Left ventricle myocardium superior (tissue), 1 donor: ENCODE measurements at regions not wholly inside any gene's neighbourhood (a gene's known extent, or its start where the extent isn't known, plus 50 kb on each side); places are given as distances from the start of the nearest gene placed in this dataset.

Experiments
- ATAC-seq: fragments of 200-7000 bp; cut with Tn5 transposase; one replicate; pipeline ENCODE4 v1.9.1; 2020; ENCODE audit warnings: mild to moderate bottlenecking, moderate library complexity
- DNase-seq: peaks from one replicate; pipeline ENCODE4 v3.0.0-alpha.2; 2020
- intact Hi-C: fragments of 100-400 bp; cut with micrococcal nuclease; formaldehyde crosslinking; loops from one replicate; pipeline ENCODE4 v1.11.0; 2022
- donor health status: DM: no; HTN: yes; CAD: no; lungs with severe emphysema.

DNA sequence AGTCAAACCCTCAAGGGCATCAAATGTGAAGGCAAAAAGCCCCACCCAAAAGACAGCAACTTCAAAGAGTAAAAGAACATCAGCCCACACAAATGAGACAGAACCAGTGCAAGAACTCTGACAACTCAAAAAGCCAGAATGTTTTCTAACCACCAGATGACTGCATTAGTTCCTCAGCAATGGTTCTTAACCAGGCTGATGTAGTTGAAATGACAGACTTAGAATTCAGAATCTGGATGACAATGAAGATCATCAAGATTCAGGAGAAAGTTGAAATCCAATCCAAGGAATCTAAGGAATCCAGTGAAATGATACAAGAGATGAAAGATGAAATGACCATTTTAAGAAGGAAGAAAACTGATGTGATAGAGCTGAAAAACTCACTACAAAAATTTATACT lies 339.7 kb downstream of the KIF4B start:
- DNase-seq (no peak), ATAC-seq (no peak)
- intact Hi-C loops: no loop called here

DNA sequence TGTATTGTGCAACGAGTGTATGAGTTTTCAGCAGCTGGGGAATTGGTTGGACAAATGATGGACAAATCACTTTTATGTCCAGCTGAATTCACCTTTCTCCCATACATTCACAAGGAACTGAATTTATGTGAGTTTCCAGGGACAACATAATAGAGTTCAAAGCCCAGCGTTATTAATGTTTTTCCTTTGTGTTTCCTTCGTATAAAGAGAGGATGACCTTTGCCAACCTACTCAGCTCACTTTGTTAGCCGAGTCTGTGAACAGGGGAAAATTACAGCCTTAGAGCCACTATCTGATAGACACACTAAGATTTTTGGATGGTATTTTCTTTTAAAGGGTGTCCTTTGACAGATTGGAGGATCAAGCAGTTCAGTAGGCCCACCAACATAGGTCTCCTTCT lies 352.5 kb downstream of the KIF4B start:
- DNase-seq (no peak), ATAC-seq (no peak)
- intact Hi-C loops: no loop called here

DNA sequence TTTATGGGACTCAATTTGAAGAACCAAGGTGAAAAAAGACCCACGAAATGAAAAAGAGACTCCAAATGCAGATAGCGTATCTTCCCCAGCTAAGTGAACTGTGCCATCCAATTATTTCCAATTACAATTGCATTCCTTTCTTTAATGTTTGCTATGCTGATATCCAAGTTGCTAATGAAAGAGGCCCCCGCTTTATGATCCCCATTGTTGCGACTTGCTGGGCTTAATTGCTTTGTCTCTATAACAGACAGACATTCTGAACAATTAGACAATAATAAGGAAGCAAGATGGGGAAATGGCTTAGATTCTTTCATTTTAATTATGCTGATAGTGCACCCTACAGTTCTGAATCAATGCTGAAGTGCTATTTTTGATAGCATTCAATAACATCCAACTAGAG lies 354.3 kb downstream of the KIF4B start:
- no peak for DNase-seq
- intact Hi-C loops: no loop called here
- no peak for ATAC-seq

DNA sequence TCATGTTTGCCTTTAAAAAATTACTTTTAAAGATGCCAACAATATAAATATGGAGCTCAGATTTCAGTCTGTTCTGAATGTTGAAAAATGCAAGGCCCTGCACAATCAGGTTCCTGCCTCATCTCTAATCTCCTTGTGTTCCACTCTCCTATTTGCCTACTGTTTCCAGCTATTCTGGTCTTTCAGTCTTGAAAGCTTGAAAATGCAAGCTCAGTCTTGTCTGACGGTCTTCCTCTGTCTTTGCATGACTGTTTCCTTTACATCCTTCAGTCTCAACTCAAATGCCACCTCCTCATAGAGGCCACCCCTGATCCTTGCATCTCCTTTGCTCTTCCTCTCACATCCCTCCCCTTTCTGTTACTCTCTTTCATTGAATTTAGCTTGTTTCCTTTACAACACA lies 354.9 kb downstream of the KIF4B start:
- intact Hi-C loops: no loop called here
- ATAC-seq (no peak), DNase-seq (no peak)

DNA sequence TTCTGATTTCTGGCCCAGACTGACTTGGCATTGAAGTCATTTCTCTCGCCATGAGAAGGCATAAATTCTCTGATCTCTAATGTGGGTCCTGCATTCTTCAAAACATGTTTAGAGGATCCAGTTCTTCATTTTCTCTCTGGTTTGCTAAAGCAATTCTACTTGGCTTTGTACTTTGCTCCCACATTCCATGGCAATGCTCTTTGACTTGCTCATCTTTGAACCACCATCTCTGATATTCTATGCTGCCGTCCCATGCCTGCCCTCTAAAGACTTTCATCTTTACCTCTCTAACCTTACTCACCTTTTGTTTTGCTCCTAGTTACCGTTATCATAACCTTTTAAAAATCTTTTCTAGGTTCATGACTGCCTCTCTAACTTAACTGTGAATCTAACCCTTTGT lies 366.9 kb downstream of the KIF4B start:
- DNase-seq (no peak), ATAC-seq (no peak)
- intact Hi-C loops: no loop called here

DNA sequence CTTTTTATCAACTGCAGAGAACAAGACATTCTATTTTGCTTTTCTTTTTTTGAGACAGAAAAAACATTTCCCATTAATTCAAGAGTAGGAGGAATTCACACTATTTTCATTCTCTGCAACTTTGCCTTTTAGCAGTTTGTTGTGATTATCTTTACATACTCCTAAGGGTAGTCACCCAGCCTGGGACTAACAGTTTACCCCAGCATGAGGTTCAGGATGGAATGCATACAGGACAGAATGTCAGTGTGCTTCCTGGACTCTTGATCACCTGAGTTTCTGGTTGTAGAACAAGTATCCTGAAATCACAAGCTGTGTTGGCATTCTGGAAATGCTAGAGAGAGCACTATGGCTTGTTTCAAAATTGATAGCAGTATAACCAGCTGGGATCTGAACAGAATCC lies 368.1 kb downstream of the KIF4B start:
- ATAC-seq (no peak), DNase-seq (no peak)
- intact Hi-C loops: no loop called here

DNA sequence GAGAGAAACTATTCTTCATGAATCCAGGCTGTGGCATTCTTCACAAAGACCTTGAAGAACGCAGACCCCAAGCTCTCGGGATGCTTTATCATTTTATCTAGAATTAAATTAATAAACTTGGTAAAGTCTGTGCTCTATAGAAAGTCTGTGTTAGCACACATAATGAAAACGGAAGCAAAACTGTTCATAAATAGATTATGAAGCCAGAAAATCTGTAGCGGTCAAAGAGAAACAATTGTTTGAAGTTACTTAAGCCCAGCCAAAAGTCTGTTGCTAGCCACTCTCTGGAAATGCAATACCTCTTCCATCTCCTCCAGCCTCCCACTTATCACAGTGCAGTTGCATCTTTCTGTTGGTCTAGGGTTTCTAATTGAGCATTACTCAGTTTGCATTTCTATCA lies 375.9 kb downstream of the KIF4B start:
- DNase-seq (no peak), ATAC-seq (no peak)
- intact Hi-C loops: no loop called here

DNA sequence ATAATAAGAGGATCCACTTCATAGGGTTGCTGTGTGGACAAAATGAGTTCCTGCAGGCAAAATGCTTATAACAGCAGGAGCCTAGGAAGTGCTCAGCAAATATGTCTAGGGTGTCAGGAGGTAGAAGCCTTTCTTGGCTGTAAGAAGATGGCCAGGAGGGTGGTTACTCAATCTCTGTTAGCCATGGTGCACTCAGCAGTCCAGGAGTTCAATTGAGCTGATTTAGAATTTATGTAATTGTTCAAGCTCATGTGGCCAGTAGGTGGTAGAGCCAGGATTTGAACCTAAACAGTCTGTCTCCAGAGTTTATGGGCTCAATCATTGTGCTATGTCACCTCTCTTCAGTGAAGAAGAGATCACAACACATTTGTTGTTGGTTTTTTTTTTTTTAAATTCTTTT lies 381.2 kb downstream of the KIF4B start:
- intact Hi-C loops: no loop called here
- no peak for ATAC-seq
- no peak for DNase-seq

DNA sequence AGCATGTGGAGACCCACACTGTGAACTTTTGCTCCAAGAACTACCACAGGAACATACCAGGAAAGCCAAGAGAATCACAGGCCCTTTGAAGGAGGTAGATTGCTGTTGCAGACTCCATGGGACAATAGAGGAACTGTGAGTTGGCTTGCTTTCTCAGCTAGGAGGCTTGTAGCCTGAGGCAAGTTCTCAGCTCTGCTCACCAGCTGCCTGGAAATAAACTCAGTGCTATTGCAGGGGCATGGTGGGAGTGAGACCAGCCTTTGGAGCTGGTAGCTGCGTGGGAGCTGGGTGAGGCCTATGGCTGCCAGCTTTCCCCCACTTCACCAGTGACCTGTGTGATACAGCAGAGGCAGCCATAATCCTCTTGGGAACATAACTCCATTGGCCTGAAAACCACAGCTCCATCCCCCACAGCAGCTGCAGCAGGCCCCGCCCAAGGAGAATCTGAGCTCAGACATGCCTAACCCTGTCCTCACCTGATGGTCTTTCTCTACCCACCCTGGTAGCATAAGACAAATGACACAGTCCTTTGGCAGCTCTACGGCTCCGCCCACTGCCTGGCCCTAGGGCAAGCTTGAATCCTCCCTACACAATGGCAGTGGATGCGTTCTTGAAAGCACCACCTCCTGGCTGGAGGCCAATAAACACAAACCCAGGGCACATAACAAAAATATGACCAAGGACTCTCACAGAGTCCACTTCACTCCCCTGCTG lies 389.5 kb downstream of the KIF4B start:
- DNase-seq (no peak), ATAC-seq (no peak)
- intact Hi-C loops: no loop called here

DNA sequence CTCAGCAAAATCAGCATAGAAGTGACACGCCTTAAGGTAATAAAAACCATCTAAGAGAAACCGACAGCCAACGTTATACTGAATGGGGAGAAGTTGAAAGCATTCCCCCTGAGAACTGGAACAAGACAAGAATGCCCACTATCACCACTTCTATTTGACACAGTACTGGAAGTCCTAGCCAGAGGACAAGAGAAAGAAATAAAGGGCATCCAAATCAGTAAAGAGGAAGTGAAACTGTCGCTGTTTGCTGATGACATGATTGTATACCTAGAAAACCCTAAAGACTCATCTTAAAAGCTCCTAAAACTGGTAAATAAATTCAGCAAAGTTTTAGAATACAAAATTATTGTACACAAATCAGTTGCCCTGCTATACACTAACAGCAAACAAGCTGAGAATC lies 393.3 kb downstream of the KIF4B start:
- intact Hi-C loops: no loop called here
- ATAC-seq (peak; percentile 51), DNase-seq (no peak)

DNA sequence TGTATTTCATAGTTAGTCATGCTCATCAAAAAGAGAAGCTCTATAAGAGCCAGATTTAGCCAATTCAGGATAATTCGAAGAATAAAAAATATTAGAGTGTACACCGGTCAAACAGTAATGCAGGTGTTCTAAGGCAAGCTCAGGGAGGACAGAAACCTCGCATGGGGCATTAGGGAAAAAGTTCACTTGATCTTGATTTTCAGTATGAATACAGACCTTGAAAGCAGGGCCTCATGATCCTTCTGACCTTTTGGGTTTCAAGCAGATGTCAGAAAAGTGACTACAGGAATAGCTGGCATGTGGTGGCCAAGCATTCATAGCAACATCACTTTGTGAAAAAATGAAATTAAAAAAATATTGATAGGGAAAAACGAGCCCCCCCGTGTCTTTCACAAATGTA lies 394.9 kb downstream of the KIF4B start:
- no peak for DNase-seq
- intact Hi-C loops: no loop called here
- ATAC-seq: no peak

DNA sequence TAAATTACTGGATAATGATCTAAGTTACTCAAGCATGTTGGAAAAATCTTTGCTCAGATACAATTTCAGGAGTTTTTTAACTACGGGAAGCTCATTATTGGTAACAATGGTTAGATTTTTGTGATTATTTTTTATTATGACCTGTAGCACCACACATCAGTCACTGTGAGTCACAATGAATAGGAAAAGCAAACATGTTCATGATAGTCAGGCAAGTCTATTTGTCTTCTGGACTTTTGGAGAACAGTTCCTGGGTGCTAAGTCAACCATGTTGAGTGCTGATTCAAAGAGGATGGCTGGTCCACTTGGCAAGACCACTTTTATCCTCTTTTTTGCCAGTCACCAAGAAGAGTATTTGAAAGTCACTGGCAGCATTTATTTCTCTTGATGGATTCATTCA lies 403.2 kb downstream of the KIF4B start:
- no peak for DNase-seq
- ATAC-seq: no peak
- intact Hi-C loops: no loop called here

DNA sequence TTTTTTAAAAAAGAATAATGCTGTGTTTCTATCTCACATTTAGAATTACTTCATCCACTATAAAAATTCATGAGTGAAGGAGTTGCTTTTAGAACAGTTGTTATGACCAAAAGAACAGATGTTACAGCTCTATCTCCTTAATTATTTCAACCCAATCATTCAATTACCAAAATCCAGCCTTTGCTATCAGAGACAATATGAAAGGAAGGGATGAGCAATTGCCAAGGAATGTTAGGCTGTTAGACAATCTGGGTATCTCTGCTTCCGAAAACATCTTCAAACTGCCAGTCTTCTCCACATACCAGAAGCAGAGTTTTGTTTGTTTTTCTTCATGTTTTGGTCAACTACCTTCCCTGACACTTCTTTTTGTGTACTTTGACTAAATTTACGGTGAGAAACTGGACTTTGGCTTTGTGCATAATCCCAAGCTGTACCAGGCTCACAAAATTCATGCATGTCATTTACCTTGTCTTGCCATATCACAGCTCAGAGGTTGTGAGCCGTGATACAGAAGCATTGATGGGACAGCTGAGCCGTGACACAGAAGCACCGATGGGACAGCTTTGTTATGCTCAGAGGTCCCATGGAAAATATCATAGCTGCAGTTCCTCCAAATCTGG lies 405.5 kb downstream of the KIF4B start:
- ATAC-seq (no peak), DNase-seq (no peak)
- intact Hi-C loops: no loop called here

DNA sequence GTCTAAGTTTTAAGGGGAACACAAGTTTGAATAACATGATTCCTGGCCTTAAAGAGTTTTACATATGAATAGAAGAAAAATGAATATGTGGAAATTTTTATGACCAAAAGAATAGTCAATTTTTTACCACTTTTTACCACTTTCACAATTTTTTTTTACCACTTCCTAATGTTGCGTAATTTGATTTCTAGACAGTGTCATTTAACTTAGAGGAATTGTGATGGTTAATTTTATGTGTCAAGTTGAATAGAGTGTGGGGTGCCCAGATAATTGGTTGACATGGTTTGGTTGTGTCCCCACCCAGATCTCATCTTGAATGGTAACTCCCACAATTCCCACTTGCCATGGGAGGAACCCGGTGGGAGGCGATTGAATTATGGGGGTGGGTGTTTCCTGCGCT lies 416.6 kb downstream of the KIF4B start:
- DNase-seq (no peak), ATAC-seq (no peak)
- intact Hi-C loops: no loop called here

DNA sequence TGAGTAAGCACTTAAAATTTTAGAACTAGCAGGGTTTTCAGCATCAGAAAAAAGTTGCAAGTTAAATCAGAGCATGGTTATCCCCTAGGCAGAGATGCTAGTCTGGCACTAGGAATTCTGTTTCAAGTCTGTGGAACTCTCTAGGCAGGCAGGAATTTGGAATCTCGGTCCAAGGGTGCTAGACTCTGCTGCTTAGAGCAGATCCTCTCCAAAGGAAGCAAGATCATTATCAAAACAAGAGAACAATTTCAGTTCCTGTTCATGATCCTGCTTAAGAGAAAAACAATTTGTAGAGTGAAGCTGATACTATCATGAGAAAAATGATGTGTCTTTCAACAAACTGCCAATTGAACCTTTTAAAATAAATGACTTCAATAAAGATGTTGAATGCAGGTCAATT lies 420.7 kb downstream of the KIF4B start:
- intact Hi-C loops: no loop called here
- no peak for ATAC-seq
- DNase-seq: no peak

DNA sequence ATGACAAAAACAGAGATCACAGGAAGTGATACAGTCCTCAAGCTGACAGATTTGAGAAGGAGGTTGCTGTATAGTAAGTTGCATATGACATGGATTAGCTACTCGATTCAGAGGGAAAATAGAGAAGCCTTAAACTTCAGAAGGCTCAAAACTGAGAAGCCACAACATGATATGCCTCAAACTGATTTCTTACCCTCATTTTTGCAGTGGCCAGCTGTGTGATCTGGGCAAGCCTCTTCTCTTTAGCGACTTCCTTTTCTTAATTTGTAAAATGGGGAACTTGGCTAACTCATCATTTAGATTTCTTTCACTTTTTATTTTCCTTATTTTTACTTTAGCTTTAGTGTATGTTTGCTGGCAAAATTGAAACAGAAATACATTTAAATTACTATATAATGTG lies 421.1 kb downstream of the KIF4B start:
- ATAC-seq: no peak
- no peak for DNase-seq
- intact Hi-C loops: no loop called here

DNA sequence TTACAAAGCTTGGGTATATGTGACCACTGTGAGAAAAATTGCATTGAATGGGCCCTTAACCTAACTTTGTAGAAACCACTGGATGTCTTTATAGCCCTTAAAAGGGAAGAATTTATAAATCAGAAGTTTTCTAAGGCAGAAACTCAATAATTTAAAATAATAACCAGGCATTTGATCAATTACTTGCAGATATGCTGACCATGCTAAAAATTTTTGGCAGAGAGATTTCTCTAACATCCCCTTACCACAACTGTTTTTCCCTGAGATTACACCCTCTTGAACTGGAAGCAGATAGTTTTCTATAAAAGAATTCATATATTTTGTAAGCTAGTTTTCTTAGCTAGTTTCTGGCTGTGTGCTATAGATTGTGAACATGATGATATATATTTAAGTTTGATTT lies 428.3 kb downstream of the KIF4B start:
- ATAC-seq (no peak), DNase-seq (no peak)
- intact Hi-C loops: no loop called here

DNA sequence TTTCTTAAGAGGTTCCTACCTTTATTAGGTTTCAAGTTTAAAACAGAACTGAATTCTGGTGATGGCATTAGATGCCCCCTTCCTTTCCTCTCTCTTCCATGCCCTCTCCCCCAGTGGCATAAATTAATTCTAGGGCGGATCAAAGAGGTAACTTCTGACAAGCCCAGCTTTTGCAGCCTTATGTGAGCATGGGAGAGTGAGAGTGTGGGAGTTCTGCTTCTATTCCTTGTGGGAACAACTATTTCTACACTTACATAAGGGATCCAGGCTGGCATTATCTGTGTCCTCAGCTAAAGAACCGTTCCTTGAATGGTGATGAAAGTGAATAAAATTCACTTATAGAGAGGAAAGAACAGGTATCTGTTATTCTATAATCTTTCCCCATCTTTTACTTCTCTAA lies 437.6 kb downstream of the KIF4B start:
- intact Hi-C loops: no loop called here
- no peak for ATAC-seq
- DNase-seq: no peak

DNA sequence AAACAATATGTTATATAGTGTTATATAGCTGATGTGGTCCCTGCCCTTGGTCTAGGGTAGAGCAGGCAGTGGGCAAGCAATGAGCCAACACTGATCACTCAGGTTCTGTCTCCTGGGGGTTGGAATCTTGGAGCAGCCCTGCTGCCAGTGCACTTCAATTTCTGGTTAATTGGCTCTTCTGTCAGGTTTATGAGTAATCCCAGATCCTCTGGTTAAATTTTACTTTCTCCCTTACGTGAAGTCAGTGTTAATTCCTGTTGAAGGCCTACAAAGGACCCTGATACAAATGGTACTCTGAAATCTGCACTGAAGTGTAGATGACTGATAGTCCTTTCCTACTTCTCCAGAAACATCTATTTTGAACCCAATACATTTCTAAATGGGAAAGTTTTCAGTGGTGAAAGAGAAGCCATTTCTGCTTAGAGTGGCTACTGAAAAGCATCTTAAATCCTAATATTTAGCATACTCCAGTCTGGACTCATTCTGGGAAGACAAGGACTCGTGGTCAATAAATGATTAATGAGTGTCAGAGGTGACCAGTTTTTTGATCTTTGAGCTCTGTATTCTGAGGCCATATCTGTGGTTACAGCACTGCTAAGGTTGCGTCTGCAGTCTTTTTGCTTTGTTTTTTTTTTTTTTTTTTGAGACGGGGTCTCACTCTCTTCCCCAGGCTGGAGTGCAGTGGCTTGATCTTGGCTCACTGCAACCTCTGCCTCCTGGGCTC lies 442.4 kb downstream of the KIF4B start:
- intact Hi-C loops: no loop called here
- ATAC-seq: no peak
- DNase-seq: no peak

DNA sequence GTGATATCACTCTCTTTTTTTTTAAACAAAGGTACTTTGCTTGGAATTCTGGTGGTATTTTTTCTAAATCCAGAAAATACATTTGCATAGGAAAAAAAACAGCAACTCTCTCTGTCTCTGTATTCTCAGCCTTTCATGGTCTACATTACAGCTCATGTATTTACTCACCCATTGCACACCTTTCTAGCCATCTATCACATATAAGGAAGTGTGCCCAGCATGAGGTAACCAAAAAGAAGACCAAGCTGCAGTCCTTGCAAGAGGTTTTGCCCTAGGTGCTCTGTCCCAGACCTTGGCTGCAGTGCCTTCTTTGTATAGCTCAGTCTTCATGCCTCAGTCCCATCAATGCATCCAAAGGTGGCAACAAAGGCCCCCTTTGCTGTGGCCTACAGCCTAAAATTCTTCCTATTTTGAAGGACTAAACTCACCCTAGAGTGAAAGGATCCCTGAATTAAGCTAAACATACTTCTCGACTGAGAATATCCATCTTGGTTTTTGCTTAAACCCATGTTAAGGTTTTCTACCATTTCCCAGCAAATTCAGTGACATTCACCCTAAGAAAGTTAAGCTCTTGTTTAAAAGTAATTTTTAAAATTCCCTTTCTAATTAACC lies 446.4 kb downstream of the KIF4B start:
- DNase-seq (no peak), ATAC-seq (no peak)
- intact Hi-C loops: no loop called here
